Liver (tissue), 8 donors: ENCODE measurements at regions not wholly inside any gene's neighbourhood (a gene's known extent, or its start where the extent isn't known, plus 50 kb on each side); places are given as distances from the start of the nearest gene placed in this dataset.

ENCODE experiments used
- DNase-seq: peaks from one replicate; pipeline ENCODE4 v3.0.0-alpha.2; 2017; ENCODE audit warnings: low spot score
- H3K27ac ChIP-seq, 2 donors: one replicate each; pipeline ENCODE4 v1.7.0; 2013; ENCODE audit warnings: inconsistent platforms in 2 of 2, low read length in 2 of 2, control low read depth in 1 of 2, low read depth in 1 of 2, mild to moderate bottlenecking in 1 of 2
- H3K27me3 ChIP-seq, 4 donors: one replicate each; pipeline versions ENCODE4 v1.6.1 to v1.7.0; 2013; ENCODE audit warnings: low read length in 3 of 4, inconsistent platforms in 1 of 4, mild to moderate bottlenecking in 1 of 4, moderate library complexity in 1 of 4; ENCODE audit not compliant: control insufficient read depth in 4 of 4, insufficient read depth in 4 of 4
- H3K36me3 ChIP-seq, 4 donors: one replicate each; pipeline versions ENCODE4 v1.6.1 to v1.7.0; 2013; ENCODE audit warnings: low read length in 3 of 4, mild to moderate bottlenecking in 3 of 4, low read depth in 1 of 4, moderate library complexity in 1 of 4; ENCODE audit not compliant: control insufficient read depth in 4 of 4, insufficient read depth in 3 of 4
- H3K4me1 ChIP-seq, 4 donors: one replicate each; pipeline versions ENCODE4 v1.6.1 to v1.7.0; 2013; ENCODE audit warnings: low read length in 3 of 4, mild to moderate bottlenecking in 3 of 4, moderate library complexity in 1 of 4; ENCODE audit not compliant: control insufficient read depth in 4 of 4, insufficient read depth in 4 of 4
- H3K4me3 ChIP-seq, 3 donors: one replicate each; pipeline versions ENCODE4 v1.6.1 to v1.7.0; 2013; ENCODE audit warnings: low read length in 3 of 3, control low read depth in 1 of 3, low read depth in 1 of 3, mild to moderate bottlenecking in 1 of 3
- H3K9ac ChIP-seq, 2 donors: one replicate each; pipeline ENCODE4 v1.7.0; 2013; ENCODE audit warnings: low read length in 2 of 2, mild to moderate bottlenecking in 2 of 2, moderate library complexity in 2 of 2, control low read depth in 1 of 2, low read depth in 1 of 2
- H3K9me3 ChIP-seq, 4 donors: one replicate each; pipeline versions ENCODE4 v1.6.1 to v1.7.0; 2013; ENCODE audit warnings: low read length in 3 of 4; ENCODE audit not compliant: control insufficient read depth in 4 of 4
- ATF3 ChIP-seq: IDR thresholded peaks from 2 replicates; pipeline ENCODE4 v1.6.1; 2016; ENCODE audit warnings: antibody characterized with exemption
- CTCF ChIP-seq: fragments of 150-350 bp; IDR thresholded peaks from 2 replicates; pipeline ENCODE4 v1.5.1; 2017; ENCODE audit warnings: improper control_type of control experiment, low read depth, low read length; ENCODE audit not compliant: missing input control
- EGR1 ChIP-seq, 2 donors: IDR thresholded peaks; 2 replicates each; pipeline ENCODE4 v1.6.1; 2016 to 2018; ENCODE audit warnings: antibody characterized with exemption in 2 of 2, low read depth in 2 of 2
- FOXA1 ChIP-seq: IDR thresholded peaks from 2 replicates; pipeline ENCODE4 v1.6.1; 2016; ENCODE audit warnings: antibody characterized with exemption
- FOXA2 ChIP-seq: IDR thresholded peaks from 2 replicates; pipeline ENCODE4 v1.6.1; 2016; ENCODE audit warnings: antibody characterized with exemption
- GABPA ChIP-seq, 2 donors: IDR thresholded peaks in 1 of 2; conservative IDR thresholded peaks in 1 of 2; 2 replicates each; pipeline ENCODE4 v1.6.1; 2016; ENCODE audit warnings: antibody characterized with exemption in 2 of 2, mild to moderate bottlenecking in 1 of 2, moderate library complexity in 1 of 2
- HNF4A ChIP-seq, 2 donors: conservative IDR thresholded peaks; 2 replicates each; pipeline ENCODE4 v1.6.1; 2016; ENCODE audit warnings: antibody characterized with exemption in 2 of 2, mild to moderate bottlenecking in 2 of 2
- HNF4G ChIP-seq: IDR thresholded peaks from 2 replicates; pipeline ENCODE4 v1.6.1; 2016; ENCODE audit warnings: antibody characterized with exemption
- JUND ChIP-seq, 2 donors: IDR thresholded peaks; 2 replicates each; pipeline ENCODE4 v1.6.1; 2016; ENCODE audit warnings: antibody characterized with exemption in 2 of 2
- MAX ChIP-seq: IDR thresholded peaks from 2 replicates; pipeline ENCODE4 v1.6.1; 2016; ENCODE audit warnings: antibody characterized with exemption
- NR2F2 ChIP-seq: IDR thresholded peaks from 2 replicates; pipeline ENCODE4 v1.6.1; 2016; ENCODE audit warnings: antibody characterized with exemption
- RAD21 ChIP-seq, 2 donors: IDR thresholded peaks; 2 replicates each; pipeline ENCODE4 v1.6.1; 2016; ENCODE audit warnings: antibody characterized with exemption in 2 of 2, mild to moderate bottlenecking in 2 of 2
- REST ChIP-seq: IDR thresholded peaks from 2 replicates; pipeline ENCODE4 v1.6.1; 2016; ENCODE audit warnings: antibody characterized with exemption, mild to moderate bottlenecking
- RXRA ChIP-seq, 2 donors: IDR thresholded peaks; 2 replicates each; pipeline ENCODE4 v1.6.1; 2017 to 2018; ENCODE audit warnings: antibody characterized with exemption in 2 of 2, mild to moderate bottlenecking in 1 of 2
- SP1 ChIP-seq: IDR thresholded peaks from 2 replicates; pipeline ENCODE4 v1.6.1; 2018; ENCODE audit warnings: antibody characterized with exemption, mild to moderate bottlenecking
- TAF1 ChIP-seq: conservative IDR thresholded peaks from 2 replicates; pipeline ENCODE4 v1.6.1; 2016; ENCODE audit warnings: antibody characterized with exemption, mild to moderate bottlenecking
- YY1 ChIP-seq: IDR thresholded peaks from 2 replicates; pipeline ENCODE4 v1.6.1; 2016; ENCODE audit warnings: antibody characterized with exemption, mild to moderate bottlenecking
- ZBTB33 ChIP-seq: IDR thresholded peaks from 2 replicates; pipeline ENCODE4 v1.6.1; 2016; ENCODE audit warnings: antibody characterized with exemption
- WGBS: extraction: QIAGEN DNeasy Blood & Tissue Kit; methylation state at CpG from one replicate; pipeline ENCODE4 v1.1.7; 2013; 5-methylcytosine and 5-hydroxymethylcytosine counted together
- donor health status: healthy.
- donor health status: healthy.
- donor health status: healthy.
- donor health status: healthy.
- donor health status: healthy.

GRCh38 chr11:28466506-28466905, 358.3 kb downstream of the METTL15 start:
- no peak for DNase-seq
- no peaks in the 10 kb centered on the region for H3K4me1 ChIP-seq
- TF ChIP-seq REST (no peak), HNF4G (no peak), HNF4A (conservative IDR thresholded peaks at IDR 0.05) (no peak), ATF3 (no peak), TAF1 (no peak), CTCF (no peak), JUND (IDR thresholded peaks at IDR 0.05) (no peak), GABPA (IDR thresholded peaks at IDR 0.05 in 1 of 2, conservative IDR thresholded peaks at IDR 0.05 in 1 of 2) (no peak), YY1 (no peak), RXRA (IDR thresholded peaks at IDR 0.05) (no peak), RAD21 (IDR thresholded peaks at IDR 0.05) (no peak), FOXA2 (no peak), MAX (no peak), ZBTB33 (no peak), EGR1 (IDR thresholded peaks at IDR 0.05; ENCODE audit: low read depth in 2 of 2) (no peak), FOXA1 (no peak), SP1 (no peak), NR2F2 (no peak)
- H3K36me3 ChIP-seq, result no peaks in the 10 kb centered on the region
- H3K27ac ChIP-seq, result no peak overlapping the region
- no peaks in the 10 kb centered on the region for H3K9me3 ChIP-seq
- WGBS, result 96% methylated on average over 7 of the region's 7 CpGs
- H3K9ac ChIP-seq, result no peak overlapping the region
- no peaks in the 10 kb centered on the region for H3K27me3 ChIP-seq
- H3K4me3 ChIP-seq, result no peak overlapping the region
